Endothelial cell of umbilical vein (primary cell): ENCODE measurements at regions not wholly inside any gene's neighbourhood (a gene's known extent, or its start where the extent isn't known, plus 50 kb on each side); places are given as distances from the start of the nearest gene placed in this dataset.

Source experiments
- BruUV-seq: library from RNA; stranded (reverse); fragments of 400-500 nt; replicated peaks from 2 replicates; lab custom pipeline; 2021; lab: Mats Ljungman, UMichigan
- CTCF ChIA-PET: fragments of 300-600, 350-600 bp; sonication (Branson Sonifier 250); formaldehyde crosslinking; loops from one replicate; lab custom pipeline; 2021; ENCODE audit warnings: antibody characterized with exemption, inconsistent platforms; lab: Charles Lee
- POLR2A ChIA-PET: fragments of 300-600, 350-600 bp; sonication (Branson Sonifier 250); formaldehyde crosslinking; loops from one replicate; lab custom pipeline; 2021; ENCODE audit warnings: antibody characterized with exemption, inconsistent platforms; lab: Charles Lee
- DNase-seq: peaks from one replicate; pipeline ENCODE4 v3.0.0-alpha.2; 2011; ENCODE audit warnings: low read depth, low spot score
- FAIRE-seq: peaks from 2 replicates; lab custom pipeline; 2011; peaks lifted over from hg19 to GRCh38; lab: Jason Lieb, UNC
- H2AFZ ChIP-seq: 2 replicates; pipeline ENCODE4 v1.6.0; 2012; ENCODE audit warnings: low read depth, low read length, control low read depth, inconsistent platforms
- H3K27ac ChIP-seq: 2 replicates; pipeline ENCODE4 v1.5.1; 2011; ENCODE audit warnings: low read depth, mild to moderate bottlenecking, control low read depth, low read length, moderate library complexity; ENCODE audit not compliant: insufficient read depth
- H3K27me3 ChIP-seq, 2 experiments: 2 replicates each; pipeline versions ENCODE4 v1.6.0 to v1.6.1; 2011; ENCODE audit warnings: low read length in 2 of 2, mixed read lengths in 1 of 2; ENCODE audit not compliant: control insufficient read depth in 2 of 2, insufficient read depth in 2 of 2
- H3K36me3 ChIP-seq, 2 experiments: 2 replicates in 1 of 2; 3 replicates in 1 of 2; pipeline ENCODE4 v1.5.1; 2011; ENCODE audit warnings: low read length in 2 of 2, mild to moderate bottlenecking in 1 of 2, moderate library complexity in 1 of 2; ENCODE audit not compliant: control insufficient read depth in 2 of 2, insufficient read depth in 2 of 2; ENCODE audit errors: extremely low read depth in 1 of 2
- H3K4me1 ChIP-seq: 3 replicates; pipeline ENCODE4 v1.5.1; 2011; ENCODE audit warnings: mild to moderate bottlenecking, low read length; ENCODE audit not compliant: control insufficient read depth, insufficient read depth; ENCODE audit errors: extremely low read depth
- H3K4me2 ChIP-seq: 2 replicates; pipeline ENCODE4 v1.6.1; 2011; ENCODE audit warnings: low read length, control low read depth, mixed read lengths; ENCODE audit not compliant: insufficient read depth
- H3K4me3 ChIP-seq, 3 experiments: fragments of 200-600 bp in 1 of 3; sonication (generic), shearing (Covaris generic) in 1 of 3; replicated peaks in 1 of 3; 2 replicates each; pipeline ENCODE4 v1.5.1; 2011 to 2016; ENCODE audit warnings: control low read depth in 3 of 3, low read length in 3 of 3, mild to moderate bottlenecking in 2 of 3, inconsistent platforms in 1 of 3, low read depth in 1 of 3, moderate library complexity in 1 of 3; ENCODE audit not compliant: insufficient read depth in 1 of 3
- H3K79me2 ChIP-seq: 2 replicates; pipeline ENCODE4 v1.6.0; 2012; ENCODE audit warnings: low read length, inconsistent platforms; ENCODE audit not compliant: control insufficient read depth, insufficient read depth
- H3K9ac ChIP-seq: replicated peaks from 2 replicates; pipeline ENCODE3; 2011; ENCODE audit warnings: low read length, control low read depth; ENCODE audit not compliant: insufficient read depth; ENCODE audit errors: extremely low read depth
- H3K9me1 ChIP-seq: replicated peaks from 3 replicates; pipeline ENCODE4 v1.6.0; 2011; ENCODE audit warnings: mild to moderate bottlenecking, low read length; ENCODE audit not compliant: control insufficient read depth, insufficient read depth; ENCODE audit errors: extremely low read depth
- H3K9me3 ChIP-seq: replicated peaks from 2 replicates; pipeline ENCODE4 v1.5.1; 2012; ENCODE audit warnings: low read length, inconsistent platforms; ENCODE audit not compliant: control insufficient read depth, insufficient read depth
- H4K20me1 ChIP-seq: replicated peaks from 2 replicates; pipeline ENCODE3; 2011; ENCODE audit warnings: mild to moderate bottlenecking, low read length; ENCODE audit not compliant: control insufficient read depth, insufficient read depth; ENCODE audit errors: extremely low read depth
- CTCF ChIP-seq, 2 donors: IDR thresholded peaks; 1 replicate in 1 of 2; 2 replicates in 1 of 2; pipeline ENCODE4 v1.5.1; 2011; ENCODE audit warnings: low read length in 2 of 2, mild to moderate bottlenecking in 2 of 2, moderate library complexity in 2 of 2, control low read depth in 1 of 2, inconsistent platforms in 1 of 2, low read depth in 1 of 2; ENCODE audit not compliant: insufficient read depth in 1 of 2; ENCODE audit errors: extremely low read depth in 1 of 2
- EZH2 ChIP-seq: IDR thresholded peaks from 2 replicates; pipeline ENCODE4 v1.6.1; 2012; ENCODE audit warnings: borderline replicate concordance, low read depth, mild to moderate bottlenecking, moderate library complexity, low read length, inconsistent platforms; ENCODE audit not compliant: severe bottlenecking
- FOS ChIP-seq: IDR thresholded peaks from 2 replicates; pipeline ENCODE4 v1.6.1; 2011; ENCODE audit warnings: mild to moderate bottlenecking, low read length, moderate library complexity, borderline replicate concordance; ENCODE audit not compliant: insufficient read depth
- GATA2 ChIP-seq: IDR thresholded peaks from 2 replicates; pipeline ENCODE4 v1.7.0; 2011; ENCODE audit warnings: low read depth, mild to moderate bottlenecking, moderate library complexity, mixed read lengths, low read length; ENCODE audit not compliant: insufficient read length, insufficient read depth
- JUN ChIP-seq: IDR thresholded peaks from 2 replicates; pipeline ENCODE4 v1.6.1; 2011; ENCODE audit warnings: borderline replicate concordance, low read depth; ENCODE audit not compliant: insufficient read length, insufficient read depth
- MAX ChIP-seq: IDR thresholded peaks from 2 replicates; pipeline ENCODE4 v1.6.1; 2011; ENCODE audit not compliant: insufficient read depth, insufficient read length
- MYC ChIP-seq: IDR thresholded peaks from one replicate; pipeline ENCODE4 v1.6.1; 2011; ENCODE audit warnings: mild to moderate bottlenecking, low read depth, low read length
- POLR2A ChIP-seq: IDR thresholded peaks from 2 replicates; pipeline ENCODE4 v1.6.1; 2012; ENCODE audit warnings: low read depth, mild to moderate bottlenecking, control low read depth, low read length
- POLR2AphosphoS5 ChIP-seq: IDR thresholded peaks from 2 replicates; pipeline ENCODE4 v1.6.1; 2012; ENCODE audit warnings: low read depth, mild to moderate bottlenecking, control low read depth, low read length, moderate library complexity; ENCODE audit not compliant: insufficient read depth
- dilution Hi-C: fragments of 300-500 bp; cut with MboI; formaldehyde crosslinking; loops from one replicate; pipeline ENCODE4 v1.15.0; 2019; ENCODE audit warnings: low sequenced_read_pairs; ENCODE audit not compliant: extremely low pct_ligation_motif_present
- intact Hi-C: fragments of 100-400 bp; cut with micrococcal nuclease; formaldehyde crosslinking; loops from one replicate; pipeline ENCODE4 v1.10.0; 2022

GRCh38 chr16:73304008-73304774 lies 256.3 kb upstream of the ZFHX3 start:
- no peak overlapping the region for H3K27ac ChIP-seq
- DNase-seq: no peak
- no peak for FAIRE-seq
- no peak overlapping the region for H2AFZ ChIP-seq
- no peaks in the 10 kb centered on the region for H4K20me1 ChIP-seq
- H3K27me3 ChIP-seq: no peaks in the 10 kb centered on the region
- H3K9ac ChIP-seq: no peak overlapping the region
- no peak overlapping the region for H3K4me3 ChIP-seq
- no TSS peak for BruUV-seq
- ChIA-PET POLR2A (no interaction called here), CTCF (no interaction called here)
- H3K4me1 ChIP-seq: no peaks in the 10 kb centered on the region
- no peaks in the 10 kb centered on the region for H3K9me1 ChIP-seq
- TF ChIP-seq CTCF (IDR thresholded peaks at IDR 0.05; ENCODE audit: extremely low read depth in 1 of 2, insufficient read depth in 1 of 2, low read depth in 1 of 2, low read length in 2 of 2) (no peak), POLR2A (no peak), GATA2 (no peak), POLR2AphosphoS5 (no peak), MAX (no peak), MYC (no peak), EZH2 (no peak), FOS (no peak), JUN (no peak)
- H3K9me3 ChIP-seq: no peaks in the 10 kb centered on the region
- H3K36me3 ChIP-seq: no peaks in the 10 kb centered on the region
- H3K79me2 ChIP-seq: no peaks in the 10 kb centered on the region
- H3K4me2 ChIP-seq: no peak overlapping the region
- intact Hi-C loops (no loop called here), dilution Hi-C loops (no loop called here)
